Spleen (tissue), 11 donors: ENCODE measurements at regions not wholly inside any gene's neighbourhood (a gene's known extent, or its start where the extent isn't known, plus 50 kb on each side); places are given as distances from the start of the nearest gene placed in this dataset.
A peak's percentile ranks its signal among the peaks of the same experiment; 100 is the strongest.
"Not testable (repeated sequence)": the region's sequence is repeated elsewhere in the genome, so short reads cannot be mapped to it uniquely, and the experiment has no call there.

Experiments
- DNase-seq: peaks from one replicate; pipeline ENCODE4 v3.0.0-alpha.2; 2020
- H3K27ac ChIP-seq, 8 donors: fragments of 200-600 bp; sonication (generic) in 7 of 8; 1 replicate in 4 of 8; 2 replicates in 4 of 8; pipeline versions ENCODE4 v1.5.0 to v1.8.0; 2016 to 2021; ENCODE audit warnings: inconsistent platforms in 4 of 8, mild to moderate bottlenecking in 4 of 8, moderate library complexity in 1 of 8
- H3K27me3 ChIP-seq, 7 donors: fragments of 200-600 bp; sonication (generic) in 6 of 7; replicated peaks in 1 of 7; 1 replicate in 4 of 7; 2 replicates in 3 of 7; pipeline versions ENCODE4 v1.5.0 to v1.8.0; 2016 to 2021; ENCODE audit warnings: inconsistent platforms in 3 of 7, mild to moderate bottlenecking in 1 of 7
- H3K36me3 ChIP-seq, 6 donors: fragments of 200-600 bp; sonication (generic) in 5 of 6; 1 replicate in 4 of 6; 2 replicates in 2 of 6; pipeline versions ENCODE4 v1.5.0 to v1.8.0; 2016 to 2021; ENCODE audit warnings: inconsistent platforms in 2 of 6
- H3K4me1 ChIP-seq, 6 donors: fragments of 200-600 bp; sonication (generic) in 5 of 6; 1 replicate in 3 of 6; 2 replicates in 3 of 6; pipeline versions ENCODE4 v1.5.0 to v1.8.0; 2016 to 2021; ENCODE audit warnings: inconsistent platforms in 3 of 6
- H3K4me3 ChIP-seq, 8 donors: fragments of 200-600 bp; sonication (generic) in 7 of 8; 1 replicate in 4 of 8; 2 replicates in 4 of 8; pipeline versions ENCODE4 v1.5.0 to v1.8.0; 2016 to 2021; ENCODE audit warnings: inconsistent platforms in 4 of 8, mild to moderate bottlenecking in 4 of 8, moderate library complexity in 2 of 8
- H3K9me3 ChIP-seq, 8 donors: fragments of 200-600 bp; sonication (generic) in 7 of 8; 1 replicate in 4 of 8; 2 replicates in 4 of 8; pipeline versions ENCODE4 v1.5.0 to v1.8.0; 2016 to 2021; ENCODE audit warnings: inconsistent platforms in 4 of 8
- CTCF ChIP-seq, 11 experiments: fragments of 200-600 bp in 7 of 11; fragments of 450-650 bp in 4 of 11; sonication (generic) in 4 of 11; IDR thresholded peaks in 8 of 11; conservative IDR thresholded peaks in 3 of 11; 1 replicate in 7 of 11; 2 replicates in 4 of 11; pipeline versions ENCODE4 v1.4.0 to v1.8.0; 2016 to 2021; ENCODE audit warnings: antibody characterized with exemption in 11 of 11, inconsistent platforms in 4 of 11, mild to moderate bottlenecking in 1 of 11
- POLR2A ChIP-seq, 3 donors: fragments of 450-650 bp; IDR thresholded peaks; one replicate each; pipeline ENCODE4 v1.5.1; 2017; ENCODE audit warnings: antibody characterized with exemption in 3 of 3, mild to moderate bottlenecking in 1 of 3
- POLR2AphosphoS5 ChIP-seq, 3 donors: sonication (generic); formaldehyde crosslinking; IDR thresholded peaks; one replicate each; pipeline ENCODE4 v1.5.1; 2017; ENCODE audit warnings: antibody characterized with exemption in 3 of 3
- WGBS, 5 donors: extraction: QIAGEN DNeasy Blood & Tissue Kit in 3 of 5; methylation state at CpG; one replicate each; pipeline versions ENCODE4 v1.1.5 to v1.1.7; 2013 to 2018; 5-methylcytosine and 5-hydroxymethylcytosine counted together
- intact Hi-C: fragments of 100-400 bp; cut with DNase I; formaldehyde crosslinking; loops from one replicate; pipeline ENCODE4 v1.15.0; 2023; ENCODE audit warnings: low total_unique reads
- donor health status: healthy with polysubstance abuse.
- donor health status: DM: no; HTN: no; CAD: no; lungs with moderate emphysema.
- donor health status: DM: no; HTN: no; CAD: no.
- donor health status: Bipolar disorder and iron deficiency.
- donor health status: healthy.
- donor health status: DM: no; HTN: no; CAD: no.
- donor health status: DM: yes; HTN: yes; CAD: no.

- H3K4me3 ChIP-seq = no peak overlapping the region
- no peak for TF ChIP-seq POLR2A (IDR thresholded peaks at IDR 0.05)
- H3K9me3 ChIP-seq = no peaks in the 10 kb centered on the region
- H3K27ac ChIP-seq = no peak overlapping the region
- intact Hi-C loops = no loop called here
- no peaks in the 10 kb centered on the region for H3K27me3 ChIP-seq
- H3K4me1 ChIP-seq = no peaks in the 10 kb centered on the region
- WGBS, 5 donors = 78 to 93% (median 89%) methylated on average over 3 of the region's 3 CpGs
- DNase-seq = no peak
- no peaks in the 10 kb centered on the region for H3K36me3 ChIP-seq
These were observed 168.5 kb upstream of the TEX13C start for GRCh38 chrX:125151146-125151545.

- intact Hi-C loops = no loop called here
- 84 to 100% (median 91%) methylated on average over 2 of the region's 2 CpGs for WGBS, 5 donors
- no peaks in the 10 kb centered on the region for H3K9me3 ChIP-seq
- no peak for DNase-seq
- no peaks in the 10 kb centered on the region for H3K27me3 ChIP-seq
- no peaks in the 10 kb centered on the region for H3K36me3 ChIP-seq
- no peak overlapping the region for H3K27ac ChIP-seq
- no peaks in the 10 kb centered on the region for H3K4me1 ChIP-seq
- TF ChIP-seq POLR2A (IDR thresholded peaks at IDR 0.05) = no peak
- TF ChIP-seq POLR2AphosphoS5 (IDR thresholded peaks at IDR 0.05) = no peak
- TF ChIP-seq CTCF (IDR thresholded peaks at IDR 0.05 in 8 of 11, conservative IDR thresholded peaks at IDR 0.05 in 3 of 11) = no peak
- no peak overlapping the region for H3K4me3 ChIP-seq
These were observed 167.7 kb upstream of the TEX13C start for GRCh38 chrX:125152011-125152410.

- intact Hi-C loops = no loop called here
- Histone ChIP-seq H3K27me3 (no peaks in the 10 kb centered on the region), H3K27ac (no peak overlapping the region), H3K4me1 (no peaks in the 10 kb centered on the region), H3K36me3 (no peaks in the 10 kb centered on the region), H3K4me3 (no peak overlapping the region), H3K9me3 (no peaks in the 10 kb centered on the region)
- WGBS, 5 donors = 27 to 53% (median 40%) methylated on average over 2 of the region's 2 CpGs
- no peak for TF ChIP-seq POLR2A (IDR thresholded peaks at IDR 0.05)
- TF ChIP-seq CTCF (IDR thresholded peaks at IDR 0.05 in 8 of 11, conservative IDR thresholded peaks at IDR 0.05 in 3 of 11) = no peak
- TF ChIP-seq POLR2AphosphoS5 (IDR thresholded peaks at IDR 0.05) = no peak
- DNase-seq = no peak
These were observed 166.1 kb upstream of the TEX13C start for GRCh38 chrX:125153621-125154020.

- H3K27ac ChIP-seq, H3K4me3 ChIP-seq, H3K9me3 ChIP-seq, H3K27me3 ChIP-seq, intact Hi-C loops, H3K4me1 ChIP-seq, H3K36me3 ChIP-seq, DNase-seq: not testable (repeated sequence)
- WGBS, 5 donors = 84 to 94% (median 89%) methylated on average over 14 to 32 of the region's 32 CpGs
These were observed 165.1 kb upstream of the TEX13C start for GRCh38 chrX:125154288-125155257.

- H3K4me1 ChIP-seq, intact Hi-C loops, H3K27me3 ChIP-seq, H3K27ac ChIP-seq, H3K36me3 ChIP-seq, H3K4me3 ChIP-seq, H3K9me3 ChIP-seq: not testable (repeated sequence)
- WGBS, 5 donors = 88 to 97% (median 94%) methylated on average over 11 to 41 of the region's 41 CpGs
- DNase-seq = peak; percentile 68
These were observed 164.2 kb upstream of the TEX13C start for GRCh38 chrX:125155296-125156033.
